NOMO-1 (cell line): ENCODE measurements at regions not wholly inside any gene's neighbourhood (a gene's known extent, or its start where the extent isn't known, plus 50 kb on each side); places are given as distances from the start of the nearest gene placed in this dataset.

Experiments used
- DNase-seq, 2 experiments: peaks; one replicate each; lab custom pipeline; 2025; ENCODE audit not compliant: unreplicated experiment in 2 of 2; lab: John Stamatoyannopoulos, UW

- DNase-seq: no peak
Observed at GRCh38 chr11:8740129-8740528, 57.5 kb downstream of the RPL27A start.

- no peak for DNase-seq
Observed at GRCh38 chr11:8744423-8744822, 61.8 kb downstream of the RPL27A start.

- DNase-seq: no peak
Observed at GRCh38 chr11:8745431-8746253, 63.0 kb downstream of the RPL27A start.

DNA sequence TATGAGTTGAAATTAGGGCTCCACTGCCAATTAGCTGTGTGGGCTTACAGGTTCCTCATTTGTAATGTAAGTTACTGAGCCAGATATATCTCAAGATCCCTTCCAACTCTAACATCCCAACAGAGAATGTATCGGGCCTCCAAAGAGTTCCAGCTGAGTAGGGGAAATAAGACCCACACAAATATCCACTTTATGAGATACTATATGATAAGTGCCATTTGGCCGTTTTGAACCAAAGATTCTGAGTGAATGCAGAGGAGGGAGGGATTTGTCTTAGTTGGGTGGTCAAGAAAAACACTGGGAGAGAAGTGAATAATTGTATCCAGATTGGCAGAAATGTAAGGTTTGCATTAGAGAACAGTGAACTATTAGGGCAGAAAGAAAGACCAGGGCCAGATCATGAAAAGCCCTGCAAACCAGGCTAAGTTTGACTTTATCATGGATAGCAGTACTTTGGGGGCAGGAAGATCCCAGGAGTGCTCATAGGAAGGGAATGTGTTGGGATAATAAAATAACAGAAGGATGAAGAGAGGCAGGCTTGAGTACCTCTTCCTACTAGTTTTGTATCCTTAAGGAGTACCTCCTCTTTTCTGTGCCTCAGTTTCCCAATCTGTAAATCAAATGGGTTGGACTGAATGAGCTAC lies 63.9 kb downstream of the RPL27A start:
- no peak for DNase-seq

- DNase-seq: peak in 1 of 2 experiments; percentile 14
Observed at GRCh38 chr11:8747173-8747572, 64.6 kb downstream of the RPL27A start.

DNA sequence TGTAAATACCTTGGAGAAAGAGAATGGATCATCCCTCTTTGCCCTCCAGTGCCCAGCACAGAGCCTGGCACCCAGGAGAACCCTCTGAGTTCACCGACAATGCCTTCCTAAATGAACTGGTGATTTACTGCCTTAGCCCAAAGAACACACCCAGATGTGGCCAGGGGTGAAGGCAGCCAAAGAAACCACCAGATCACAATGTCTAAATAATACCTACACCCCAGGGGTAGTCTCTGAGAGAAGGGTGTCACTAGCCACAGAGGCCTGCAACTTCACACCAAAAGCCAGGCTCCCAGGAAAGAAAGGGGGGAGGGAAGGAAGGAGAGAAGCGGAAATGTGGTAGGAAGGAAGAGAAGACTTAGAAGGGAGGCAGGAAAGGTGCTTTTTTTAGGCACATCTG lies 65.7 kb downstream of the RPL27A start:
- DNase-seq: no peak

GRCh38 chr11:8749202-8749601 lies 66.6 kb downstream of the RPL27A start:
- DNase-seq: no peak

GRCh38 chr11:8754241-8754640 lies 71.6 kb downstream of the RPL27A start:
- no peak for DNase-seq

- DNase-seq: no peak
Observed at GRCh38 chr11:8756201-8756600, 73.6 kb downstream of the RPL27A start.

- no peak for DNase-seq
Observed at GRCh38 chr11:8757047-8757446, 74.5 kb downstream of the RPL27A start.

- DNase-seq: no peak
Observed at GRCh38 chr11:8757533-8757932, 74.9 kb downstream of the RPL27A start.

DNA sequence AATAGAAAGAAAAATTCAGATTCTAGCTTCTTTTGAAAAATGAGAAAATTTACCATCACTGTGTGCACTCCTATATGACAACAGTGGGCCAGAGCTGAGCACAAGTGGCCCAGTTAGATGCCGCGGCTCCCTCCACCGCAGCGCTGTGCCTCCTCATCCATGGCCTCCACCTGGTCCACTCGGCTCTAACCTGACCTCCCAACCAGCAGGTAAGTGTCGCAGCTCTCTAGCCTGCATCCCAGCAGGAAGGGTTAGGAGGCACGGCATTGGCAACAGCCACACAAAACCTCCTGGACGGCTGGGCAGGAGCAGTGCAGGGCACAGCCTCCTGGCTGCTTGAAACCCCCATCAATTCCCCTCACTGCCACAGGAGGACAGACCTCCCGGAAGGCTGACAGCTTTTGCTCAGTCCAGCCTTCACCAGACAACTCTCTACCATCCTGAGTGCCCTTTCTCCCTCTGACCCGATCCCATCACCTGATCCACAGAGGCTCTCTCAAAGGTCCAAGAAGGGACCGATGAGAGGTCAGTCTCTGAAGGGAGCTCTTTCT lies 76.1 kb downstream of the RPL27A start:
- no peak for DNase-seq

DNA sequence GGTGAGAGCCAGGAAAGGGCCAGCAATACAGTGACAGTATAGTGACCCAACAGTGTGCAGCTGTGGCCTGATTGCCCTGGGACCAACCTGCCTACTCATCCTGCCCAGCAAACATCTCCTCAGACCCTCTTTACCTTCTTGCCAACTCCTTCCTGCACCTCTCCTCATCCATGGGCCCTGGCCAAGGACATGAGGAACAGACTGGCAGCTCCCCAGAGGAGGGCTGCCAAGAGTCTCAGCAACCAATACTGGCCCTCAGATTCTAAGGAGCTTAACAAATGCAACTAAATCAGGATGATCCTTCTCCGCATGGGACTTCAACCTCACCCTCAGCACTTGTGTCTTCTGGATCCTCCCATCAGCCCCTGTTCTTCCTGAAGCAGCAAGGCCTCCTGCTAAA lies 77.0 kb downstream of the RPL27A start:
- DNase-seq: no peak

GRCh38 chr11:8760896-8761295 lies 78.3 kb downstream of the RPL27A start:
- DNase-seq: peak in 1 of 2 experiments; percentile 24

DNA sequence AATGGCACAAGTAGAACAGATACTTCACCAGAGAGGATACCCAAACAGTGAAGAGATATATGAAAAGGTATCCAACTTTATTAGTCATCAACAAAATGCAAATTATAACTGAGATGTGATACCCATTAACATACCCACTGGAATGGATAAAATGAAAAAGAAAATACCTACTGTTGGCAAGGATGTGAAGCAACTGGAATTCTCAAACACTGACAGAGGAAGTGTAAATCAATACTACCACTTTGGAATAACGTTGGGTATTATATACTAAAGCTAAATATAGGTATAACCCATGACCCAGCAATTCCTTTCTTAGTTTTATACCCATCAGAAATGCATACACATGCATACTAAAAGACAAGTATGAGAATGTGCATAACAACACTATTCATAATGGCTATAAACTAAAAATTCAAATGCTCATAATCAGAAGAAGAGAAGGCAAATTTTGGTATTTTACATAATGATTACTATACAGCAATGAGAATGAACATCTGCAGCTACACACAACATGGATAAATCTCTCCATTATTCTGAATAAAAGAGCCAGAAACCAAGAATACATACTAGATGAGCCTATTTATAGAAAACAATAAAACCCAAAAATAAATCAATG lies 80.6 kb downstream of the RPL27A start:
- DNase-seq: no peak

GRCh38 chr11:8765294-8765693 lies 82.7 kb downstream of the RPL27A start:
- DNase-seq: no peak

GRCh38 chr11:8766043-8766987 lies 83.7 kb downstream of the RPL27A start:
- no peak for DNase-seq

GRCh38 chr11:8766988-8767374 lies 84.4 kb downstream of the RPL27A start:
- DNase-seq: no peak

DNA sequence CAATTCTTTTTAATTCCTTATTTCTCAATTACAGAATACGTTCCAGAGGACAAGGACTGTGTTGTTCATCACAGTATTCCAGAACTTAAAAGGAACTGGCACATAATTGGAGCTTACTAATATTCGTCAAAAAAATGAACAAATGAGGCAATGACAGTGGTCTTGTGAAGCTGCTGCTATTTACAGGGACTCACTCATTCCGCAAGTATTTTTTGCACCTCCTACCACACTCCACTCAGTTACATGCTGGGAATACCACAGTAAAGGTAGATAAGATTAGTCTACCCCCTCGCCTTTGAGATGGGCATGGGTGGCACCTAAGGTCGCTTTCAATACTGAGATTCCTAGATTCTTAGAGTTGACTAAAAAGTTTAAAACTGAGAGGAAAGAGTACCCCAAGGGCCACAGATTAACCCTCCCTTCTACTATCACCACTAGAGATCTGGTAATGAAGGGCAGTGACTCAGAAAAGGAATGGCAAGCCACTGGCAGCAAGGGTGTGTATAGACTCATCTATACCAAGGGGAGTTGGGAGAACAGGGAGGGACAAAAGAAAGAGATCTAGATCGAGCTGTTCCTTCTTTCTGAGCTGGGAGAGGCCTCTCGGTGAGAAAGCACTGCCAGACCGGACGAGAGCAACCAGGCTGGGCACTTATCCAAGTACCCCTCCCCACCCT lies 85.0 kb downstream of the RPL27A start:
- DNase-seq: no peak
